ENCODE measurements at regions not wholly inside any gene's neighbourhood (a gene's known extent, or its start where the extent isn't known, plus 50 kb on each side); places are given as distances from the start of the nearest gene placed in this dataset.

- no peak for TF ChIP-seq CTCF (IDR thresholded peaks at IDR 0.05; ENCODE audit: low read length)
- no peak for TF ChIP-seq EZH2 (IDR thresholded peaks at IDR 0.05; ENCODE audit: borderline replicate concordance, low read length)
Measured at GRCh38 chrX:140071037-140071436, 105.7 kb upstream of the CXorf66 start.
